GM21529 (cell line): ENCODE measurements at regions not wholly inside any gene's neighbourhood (a gene's known extent, or its start where the extent isn't known, plus 50 kb on each side); places are given as distances from the start of the nearest gene placed in this dataset.
"Not testable (repeated sequence)": the region's sequence is repeated elsewhere in the genome, so short reads cannot be mapped to it uniquely, and the experiment has no call there.

Experiments
- ATAC-seq: cut with Tn5 transposase; IDR thresholded peaks from one replicate; pipeline ENCODE4 v1.9.1; 2021; ENCODE audit not compliant: unreplicated experiment

GRCh38 chrX:65971151-65971550 lies 68.7 kb downstream of the VSIG4 start:
- ATAC-seq = no peak

- ATAC-seq = not testable (repeated sequence)
These were observed 72.7 kb downstream of the VSIG4 start for GRCh38 chrX:65967159-65967558.

- no peak for ATAC-seq
These were observed 78.2 kb downstream of the VSIG4 start for GRCh38 chrX:65961714-65962113.

- no peak for ATAC-seq
These were observed 91.8 kb downstream of the VSIG4 start for GRCh38 chrX:65948103-65948502.

- no peak for ATAC-seq
These were observed 98.1 kb downstream of the VSIG4 start for GRCh38 chrX:65941775-65942174.

GRCh38 chrX:65933085-65933589 lies 106.7 kb downstream of the VSIG4 start:
- ATAC-seq = no peak

- no peak for ATAC-seq
These were observed 107.5 kb downstream of the VSIG4 start for GRCh38 chrX:65932173-65933084.

GRCh38 chrX:65928522-65928921 lies 111.4 kb downstream of the VSIG4 start:
- no peak for ATAC-seq

- not testable (repeated sequence) for ATAC-seq
These were observed 112.5 kb downstream of the VSIG4 start for GRCh38 chrX:65927386-65927785.

GRCh38 chrX:65926095-65927019 lies 113.5 kb downstream of the VSIG4 start:
- peak; percentile 70 for ATAC-seq

GRCh38 chrX:65925592-65925991 lies 114.3 kb downstream of the VSIG4 start:
- ATAC-seq = no peak

GRCh38 chrX:65925005-65925404 lies 114.9 kb downstream of the VSIG4 start:
- no peak for ATAC-seq

GRCh38 chrX:65921363-65921762 lies 118.5 kb downstream of the VSIG4 start:
- ATAC-seq = no peak

GRCh38 chrX:65920620-65921019 lies 119.3 kb downstream of the VSIG4 start:
- no peak for ATAC-seq

- no peak for ATAC-seq
These were observed 129.0 kb downstream of the VSIG4 start for GRCh38 chrX:65910899-65911298.

GRCh38 chrX:65903750-65904149 lies 136.1 kb downstream of the VSIG4 start:
- ATAC-seq = no peak

GRCh38 chrX:65902011-65902410 lies 137.9 kb downstream of the VSIG4 start:
- no peak for ATAC-seq

- no peak for ATAC-seq
These were observed 138.7 kb downstream of the VSIG4 start for GRCh38 chrX:65900850-65901844.

- ATAC-seq = no peak
These were observed 145.7 kb downstream of the VSIG4 start for GRCh38 chrX:65894133-65894532.

GRCh38 chrX:65891817-65892216 lies 148.1 kb downstream of the VSIG4 start:
- ATAC-seq = not testable (repeated sequence)
